H1 (cell line): ENCODE measurements at regions not wholly inside any gene's neighbourhood (a gene's known extent, or its start where the extent isn't known, plus 50 kb on each side); places are given as distances from the start of the nearest gene placed in this dataset.

Experiments
- BRCA1 ChIP-seq: IDR thresholded peaks from 2 replicates; pipeline ENCODE4 v1.6.1; 2012; ENCODE audit warnings: low read depth, low read length, improper control_type of control experiment
- EP300 ChIP-seq, 2 experiments: IDR thresholded peaks; 1 replicate in 1 of 2; 2 replicates in 1 of 2; pipeline ENCODE4 v1.6.1; 2011 to 2012; ENCODE audit warnings: low read depth in 2 of 2, low read length in 2 of 2, mild to moderate bottlenecking in 2 of 2, borderline replicate concordance in 1 of 2, inconsistent platforms in 1 of 2, moderate library complexity in 1 of 2
- EZH2 ChIP-seq: fragments of 200-600 bp; sonication (generic); IDR thresholded peaks from 2 replicates; pipeline ENCODE4 v1.7.1; 2012; ENCODE audit warnings: low read depth, mild to moderate bottlenecking, moderate library complexity, low read length, inconsistent platforms; ENCODE audit not compliant: severe bottlenecking
- SP1 ChIP-seq: IDR thresholded peaks from 2 replicates; pipeline ENCODE4 v1.6.1; 2011; ENCODE audit warnings: low read depth, low read length
- TF ChIP-seq, protein P1 (sequence below): fragments of 300-600 bp; sonication (generic); IDR thresholded peaks from 2 replicates; pipeline ENCODE4 v1.7.1; 2012; ENCODE audit warnings: low read length, moderate library complexity, mild to moderate bottlenecking, inconsistent platforms; ENCODE audit not compliant: insufficient replicate concordance

GRCh38 chr11:131309776-131310175 lies 60.6 kb upstream of the NTM start (continued):
- TF ChIP-seq, protein P1, sequence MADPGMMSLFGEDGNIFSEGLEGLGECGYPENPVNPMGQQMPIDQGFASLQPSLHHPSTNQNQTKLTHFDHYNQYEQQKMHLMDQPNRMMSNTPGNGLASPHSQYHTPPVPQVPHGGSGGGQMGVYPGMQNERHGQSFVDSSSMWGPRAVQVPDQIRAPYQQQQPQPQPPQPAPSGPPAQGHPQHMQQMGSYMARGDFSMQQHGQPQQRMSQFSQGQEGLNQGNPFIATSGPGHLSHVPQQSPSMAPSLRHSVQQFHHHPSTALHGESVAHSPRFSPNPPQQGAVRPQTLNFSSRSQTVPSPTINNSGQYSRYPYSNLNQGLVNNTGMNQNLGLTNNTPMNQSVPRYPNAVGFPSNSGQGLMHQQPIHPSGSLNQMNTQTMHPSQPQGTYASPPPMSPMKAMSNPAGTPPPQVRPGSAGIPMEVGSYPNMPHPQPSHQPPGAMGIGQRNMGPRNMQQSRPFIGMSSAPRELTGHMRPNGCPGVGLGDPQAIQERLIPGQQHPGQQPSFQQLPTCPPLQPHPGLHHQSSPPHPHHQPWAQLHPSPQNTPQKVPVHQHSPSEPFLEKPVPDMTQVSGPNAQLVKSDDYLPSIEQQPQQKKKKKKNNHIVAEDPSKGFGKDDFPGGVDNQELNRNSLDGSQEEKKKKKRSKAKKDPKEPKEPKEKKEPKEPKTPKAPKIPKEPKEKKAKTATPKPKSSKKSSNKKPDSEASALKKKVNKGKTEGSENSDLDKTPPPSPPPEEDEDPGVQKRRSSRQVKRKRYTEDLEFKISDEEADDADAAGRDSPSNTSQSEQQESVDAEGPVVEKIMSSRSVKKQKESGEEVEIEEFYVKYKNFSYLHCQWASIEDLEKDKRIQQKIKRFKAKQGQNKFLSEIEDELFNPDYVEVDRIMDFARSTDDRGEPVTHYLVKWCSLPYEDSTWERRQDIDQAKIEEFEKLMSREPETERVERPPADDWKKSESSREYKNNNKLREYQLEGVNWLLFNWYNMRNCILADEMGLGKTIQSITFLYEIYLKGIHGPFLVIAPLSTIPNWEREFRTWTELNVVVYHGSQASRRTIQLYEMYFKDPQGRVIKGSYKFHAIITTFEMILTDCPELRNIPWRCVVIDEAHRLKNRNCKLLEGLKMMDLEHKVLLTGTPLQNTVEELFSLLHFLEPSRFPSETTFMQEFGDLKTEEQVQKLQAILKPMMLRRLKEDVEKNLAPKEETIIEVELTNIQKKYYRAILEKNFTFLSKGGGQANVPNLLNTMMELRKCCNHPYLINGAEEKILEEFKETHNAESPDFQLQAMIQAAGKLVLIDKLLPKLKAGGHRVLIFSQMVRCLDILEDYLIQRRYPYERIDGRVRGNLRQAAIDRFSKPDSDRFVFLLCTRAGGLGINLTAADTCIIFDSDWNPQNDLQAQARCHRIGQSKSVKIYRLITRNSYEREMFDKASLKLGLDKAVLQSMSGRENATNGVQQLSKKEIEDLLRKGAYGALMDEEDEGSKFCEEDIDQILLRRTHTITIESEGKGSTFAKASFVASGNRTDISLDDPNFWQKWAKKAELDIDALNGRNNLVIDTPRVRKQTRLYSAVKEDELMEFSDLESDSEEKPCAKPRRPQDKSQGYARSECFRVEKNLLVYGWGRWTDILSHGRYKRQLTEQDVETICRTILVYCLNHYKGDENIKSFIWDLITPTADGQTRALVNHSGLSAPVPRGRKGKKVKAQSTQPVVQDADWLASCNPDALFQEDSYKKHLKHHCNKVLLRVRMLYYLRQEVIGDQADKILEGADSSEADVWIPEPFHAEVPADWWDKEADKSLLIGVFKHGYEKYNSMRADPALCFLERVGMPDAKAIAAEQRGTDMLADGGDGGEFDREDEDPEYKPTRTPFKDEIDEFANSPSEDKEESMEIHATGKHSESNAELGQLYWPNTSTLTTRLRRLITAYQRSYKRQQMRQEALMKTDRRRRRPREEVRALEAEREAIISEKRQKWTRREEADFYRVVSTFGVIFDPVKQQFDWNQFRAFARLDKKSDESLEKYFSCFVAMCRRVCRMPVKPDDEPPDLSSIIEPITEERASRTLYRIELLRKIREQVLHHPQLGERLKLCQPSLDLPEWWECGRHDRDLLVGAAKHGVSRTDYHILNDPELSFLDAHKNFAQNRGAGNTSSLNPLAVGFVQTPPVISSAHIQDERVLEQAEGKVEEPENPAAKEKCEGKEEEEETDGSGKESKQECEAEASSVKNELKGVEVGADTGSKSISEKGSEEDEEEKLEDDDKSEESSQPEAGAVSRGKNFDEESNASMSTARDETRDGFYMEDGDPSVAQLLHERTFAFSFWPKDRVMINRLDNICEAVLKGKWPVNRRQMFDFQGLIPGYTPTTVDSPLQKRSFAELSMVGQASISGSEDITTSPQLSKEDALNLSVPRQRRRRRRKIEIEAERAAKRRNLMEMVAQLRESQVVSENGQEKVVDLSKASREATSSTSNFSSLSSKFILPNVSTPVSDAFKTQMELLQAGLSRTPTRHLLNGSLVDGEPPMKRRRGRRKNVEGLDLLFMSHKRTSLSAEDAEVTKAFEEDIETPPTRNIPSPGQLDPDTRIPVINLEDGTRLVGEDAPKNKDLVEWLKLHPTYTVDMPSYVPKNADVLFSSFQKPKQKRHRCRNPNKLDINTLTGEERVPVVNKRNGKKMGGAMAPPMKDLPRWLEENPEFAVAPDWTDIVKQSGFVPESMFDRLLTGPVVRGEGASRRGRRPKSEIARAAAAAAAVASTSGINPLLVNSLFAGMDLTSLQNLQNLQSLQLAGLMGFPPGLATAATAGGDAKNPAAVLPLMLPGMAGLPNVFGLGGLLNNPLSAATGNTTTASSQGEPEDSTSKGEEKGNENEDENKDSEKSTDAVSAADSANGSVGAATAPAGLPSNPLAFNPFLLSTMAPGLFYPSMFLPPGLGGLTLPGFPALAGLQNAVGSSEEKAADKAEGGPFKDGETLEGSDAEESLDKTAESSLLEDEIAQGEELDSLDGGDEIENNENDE = no peak
- TF ChIP-seq BRCA1 = no peak
- no peak for TF ChIP-seq EP300 (IDR thresholded peaks at IDR 0.05; ENCODE audit: borderline replicate concordance in 1 of 2, low read depth in 2 of 2, low read length in 2 of 2)
- no peak for TF ChIP-seq SP1
- no peak for TF ChIP-seq EZH2
